ENCODE measurements at regions not wholly inside any gene's neighbourhood (a gene's known extent, or its start where the extent isn't known, plus 50 kb on each side); places are given as distances from the start of the nearest gene placed in this dataset.

GRCh38 chr1:168893359-168893801, 164.4 kb upstream of the DPT start:
- TF ChIP-seq, protein P1, sequence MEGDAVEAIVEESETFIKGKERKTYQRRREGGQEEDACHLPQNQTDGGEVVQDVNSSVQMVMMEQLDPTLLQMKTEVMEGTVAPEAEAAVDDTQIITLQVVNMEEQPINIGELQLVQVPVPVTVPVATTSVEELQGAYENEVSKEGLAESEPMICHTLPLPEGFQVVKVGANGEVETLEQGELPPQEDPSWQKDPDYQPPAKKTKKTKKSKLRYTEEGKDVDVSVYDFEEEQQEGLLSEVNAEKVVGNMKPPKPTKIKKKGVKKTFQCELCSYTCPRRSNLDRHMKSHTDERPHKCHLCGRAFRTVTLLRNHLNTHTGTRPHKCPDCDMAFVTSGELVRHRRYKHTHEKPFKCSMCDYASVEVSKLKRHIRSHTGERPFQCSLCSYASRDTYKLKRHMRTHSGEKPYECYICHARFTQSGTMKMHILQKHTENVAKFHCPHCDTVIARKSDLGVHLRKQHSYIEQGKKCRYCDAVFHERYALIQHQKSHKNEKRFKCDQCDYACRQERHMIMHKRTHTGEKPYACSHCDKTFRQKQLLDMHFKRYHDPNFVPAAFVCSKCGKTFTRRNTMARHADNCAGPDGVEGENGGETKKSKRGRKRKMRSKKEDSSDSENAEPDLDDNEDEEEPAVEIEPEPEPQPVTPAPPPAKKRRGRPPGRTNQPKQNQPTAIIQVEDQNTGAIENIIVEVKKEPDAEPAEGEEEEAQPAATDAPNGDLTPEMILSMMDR (IDR thresholded peaks at IDR 0.05; ENCODE audit: insufficient read depth, low read length) = no peak
- no peak overlapping the region for H3K4me3 ChIP-seq (ENCODE audit: low read depth, low read length)
- DNase-seq (ENCODE audit: low read depth) = peak; percentile 66

DNA sequence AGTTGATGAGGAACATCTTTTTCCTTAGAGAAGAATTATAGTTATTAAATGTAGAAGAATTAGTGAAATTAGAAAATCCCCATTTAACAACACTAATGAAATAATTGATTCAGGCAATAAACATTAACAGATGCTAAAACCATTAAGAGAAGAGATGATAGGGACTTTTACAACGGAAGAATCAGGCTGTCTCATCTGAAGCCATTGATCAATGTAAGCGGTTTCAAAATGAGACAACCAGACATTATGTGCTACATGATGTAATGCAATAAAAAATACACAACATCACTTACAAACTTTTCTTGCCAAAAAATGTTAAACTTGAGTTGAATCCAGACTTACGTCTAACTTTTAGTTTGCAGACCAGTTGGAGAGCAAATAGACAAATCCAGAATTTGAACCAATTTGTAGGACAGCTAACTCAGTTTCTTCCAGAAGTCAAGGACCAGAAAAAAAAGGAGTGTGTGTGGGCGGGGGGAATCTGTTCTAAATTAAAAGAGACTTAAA, 165.4 kb upstream of the DPT start:
- no peak for DNase-seq (ENCODE audit: low read depth)
- TF ChIP-seq, protein P1 (IDR thresholded peaks at IDR 0.05; ENCODE audit: insufficient read depth, low read length) = no peak
- H3K4me3 ChIP-seq (ENCODE audit: low read depth, low read length) = no peak overlapping the region

DNA sequence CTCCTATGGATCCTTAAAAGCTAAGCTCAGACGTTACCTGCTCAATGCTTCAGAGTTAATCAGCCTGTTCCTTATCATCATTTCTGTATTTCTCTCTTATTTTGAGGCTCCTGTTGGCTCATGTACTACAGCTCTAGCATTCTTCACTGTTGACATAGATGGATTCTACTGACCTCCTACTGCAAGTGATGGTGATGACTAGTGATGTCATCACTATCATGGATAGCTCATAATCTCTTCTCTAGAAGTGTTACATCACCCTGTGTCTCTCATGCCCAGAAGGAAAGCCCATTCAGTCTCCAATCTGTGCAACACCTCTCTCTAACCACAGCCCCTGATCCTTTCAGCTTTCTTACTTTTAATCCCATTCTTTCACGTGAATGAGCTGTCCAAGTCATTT, 168.2 kb upstream of the DPT start:
- no peak for DNase-seq (ENCODE audit: low read depth)
- no peak overlapping the region for H3K4me3 ChIP-seq (ENCODE audit: low read depth, low read length)
- TF ChIP-seq, protein P1 (IDR thresholded peaks at IDR 0.05; ENCODE audit: insufficient read depth, low read length) = no peak

DNA sequence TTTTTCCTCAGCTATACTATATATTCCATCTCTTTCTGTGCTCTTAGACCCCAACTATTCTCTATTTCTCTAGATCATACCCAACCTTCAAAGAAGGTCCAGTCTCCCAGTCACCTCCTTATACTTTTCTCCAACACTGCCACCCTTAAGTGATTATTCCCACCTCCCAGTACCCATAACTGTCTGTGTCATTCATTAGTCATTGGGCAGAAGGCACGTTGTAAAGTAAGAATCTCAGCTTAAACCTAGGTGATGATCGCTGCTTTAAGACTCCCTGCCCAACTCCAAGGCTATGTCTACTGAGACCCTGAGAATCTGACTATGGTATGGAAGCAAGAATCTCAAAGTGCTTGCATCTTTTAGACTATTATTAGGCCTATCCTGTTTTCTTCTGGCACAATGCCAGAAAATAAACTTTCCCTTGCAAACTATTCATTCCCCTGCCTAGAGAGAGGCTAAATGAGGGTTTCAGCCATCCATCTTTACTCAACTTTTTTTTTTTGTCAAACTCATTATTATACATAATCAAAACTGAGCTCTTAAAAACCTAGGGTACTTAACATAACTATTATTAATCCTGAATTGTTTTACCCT, 174.3 kb upstream of the DPT start:
- no peak for DNase-seq (ENCODE audit: low read depth)
- H3K4me3 ChIP-seq (ENCODE audit: low read depth, low read length) = no peak overlapping the region
- TF ChIP-seq, protein P1 (IDR thresholded peaks at IDR 0.05; ENCODE audit: insufficient read depth, low read length) = no peak

GRCh38 chr1:168905633-168906032, 176.6 kb upstream of the DPT start:
- DNase-seq (ENCODE audit: low read depth) = no peak
- TF ChIP-seq, protein P1 (IDR thresholded peaks at IDR 0.05; ENCODE audit: insufficient read depth, low read length) = no peak
- no peak overlapping the region for H3K4me3 ChIP-seq (ENCODE audit: low read depth, low read length)

- TF ChIP-seq, protein P1 (IDR thresholded peaks at IDR 0.05; ENCODE audit: insufficient read depth, low read length) = no peak
- DNase-seq (ENCODE audit: low read depth) = no peak
- H3K4me3 ChIP-seq (ENCODE audit: low read depth, low read length) = no peak overlapping the region
Measured at GRCh38 chr1:168906367-168906766, 177.4 kb upstream of the DPT start.

DNA sequence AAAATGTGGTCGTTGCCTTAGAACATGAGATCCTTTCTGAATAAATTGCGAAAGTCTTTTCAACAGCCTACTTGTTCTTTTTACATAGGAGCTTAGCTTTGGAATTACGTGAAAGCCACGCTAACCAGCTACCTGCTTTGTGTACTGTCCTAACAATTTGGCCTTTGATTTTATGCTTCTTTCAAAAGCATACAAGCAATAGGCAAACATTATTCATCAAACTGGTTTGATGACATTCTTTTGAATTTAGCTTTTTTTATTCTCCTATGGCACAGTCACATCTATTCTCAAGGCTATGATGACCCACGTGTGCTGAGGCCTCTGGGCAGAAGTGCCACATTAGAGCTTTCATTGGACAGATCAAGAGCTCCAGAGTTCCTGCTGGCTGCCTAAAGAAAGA, 178.0 kb upstream of the DPT start:
- no peak overlapping the region for H3K4me3 ChIP-seq (ENCODE audit: low read depth, low read length)
- TF ChIP-seq, protein P1 (IDR thresholded peaks at IDR 0.05; ENCODE audit: insufficient read depth, low read length) = no peak
- DNase-seq (ENCODE audit: low read depth) = no peak
